ENCODE measurements at regions not wholly inside any gene's neighbourhood (a gene's known extent, or its start where the extent isn't known, plus 50 kb on each side); places are given as distances from the start of the nearest gene placed in this dataset.

DNA sequence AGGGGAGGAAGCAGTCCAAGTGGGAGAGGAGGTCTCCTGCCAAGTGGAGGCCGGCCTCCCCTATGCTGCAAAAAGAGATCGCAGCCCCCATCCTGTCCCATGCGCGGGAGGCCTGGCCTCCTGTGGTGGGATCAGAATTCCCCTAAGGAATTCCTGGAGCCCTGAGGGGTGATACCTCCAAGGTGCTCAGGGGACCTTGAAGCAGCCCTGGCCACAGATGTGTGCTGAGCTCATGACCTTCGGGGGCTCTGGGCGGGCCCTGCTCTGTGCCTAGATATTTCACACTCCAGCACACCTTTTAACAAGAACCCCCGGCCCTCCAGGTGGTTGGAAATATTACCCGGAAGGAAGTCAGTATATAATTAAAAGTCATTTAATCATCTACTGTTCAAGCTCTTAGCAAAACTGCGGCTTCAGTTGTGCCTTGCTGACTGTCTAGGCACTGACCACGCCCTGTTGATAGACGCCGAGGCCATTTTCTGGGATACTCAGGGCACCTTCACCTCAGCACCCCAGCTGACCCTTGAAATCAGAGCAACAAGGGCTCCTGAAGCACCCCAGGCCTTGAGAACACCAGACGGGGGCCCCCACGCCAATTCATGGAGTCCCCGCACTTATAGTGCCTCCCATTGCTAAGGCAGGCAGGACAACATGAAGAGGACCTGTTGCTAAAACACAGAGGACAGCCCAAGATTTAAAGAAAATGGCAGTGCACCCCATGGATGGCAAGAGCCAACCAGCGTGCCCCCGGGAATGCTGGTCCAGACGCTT is 119.1 kb downstream of the NDUFA10 start:
- peaks cover 7% of the 10 kb centered on the region for H3K27me3 ChIP-seq (ENCODE audit: insufficient read depth, poor library complexity, severe bottlenecking)
- no peak overlapping the region for H3K4me3 ChIP-seq (ENCODE audit: severe bottlenecking)
- no peaks in the 10 kb centered on the region for H3K9me3 ChIP-seq (ENCODE audit: severe bottlenecking)
- DNase-seq (ENCODE audit: low spot score) (no peak), ATAC-seq (ENCODE audit: low read depth) (no peak)
- H3K36me3 ChIP-seq (ENCODE audit: low read depth), result no peaks in the 10 kb centered on the region
- TF ChIP-seq, protein P1, sequence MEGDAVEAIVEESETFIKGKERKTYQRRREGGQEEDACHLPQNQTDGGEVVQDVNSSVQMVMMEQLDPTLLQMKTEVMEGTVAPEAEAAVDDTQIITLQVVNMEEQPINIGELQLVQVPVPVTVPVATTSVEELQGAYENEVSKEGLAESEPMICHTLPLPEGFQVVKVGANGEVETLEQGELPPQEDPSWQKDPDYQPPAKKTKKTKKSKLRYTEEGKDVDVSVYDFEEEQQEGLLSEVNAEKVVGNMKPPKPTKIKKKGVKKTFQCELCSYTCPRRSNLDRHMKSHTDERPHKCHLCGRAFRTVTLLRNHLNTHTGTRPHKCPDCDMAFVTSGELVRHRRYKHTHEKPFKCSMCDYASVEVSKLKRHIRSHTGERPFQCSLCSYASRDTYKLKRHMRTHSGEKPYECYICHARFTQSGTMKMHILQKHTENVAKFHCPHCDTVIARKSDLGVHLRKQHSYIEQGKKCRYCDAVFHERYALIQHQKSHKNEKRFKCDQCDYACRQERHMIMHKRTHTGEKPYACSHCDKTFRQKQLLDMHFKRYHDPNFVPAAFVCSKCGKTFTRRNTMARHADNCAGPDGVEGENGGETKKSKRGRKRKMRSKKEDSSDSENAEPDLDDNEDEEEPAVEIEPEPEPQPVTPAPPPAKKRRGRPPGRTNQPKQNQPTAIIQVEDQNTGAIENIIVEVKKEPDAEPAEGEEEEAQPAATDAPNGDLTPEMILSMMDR (IDR thresholded peaks at IDR 0.05; ENCODE audit: poor library complexity, severe bottlenecking), result no peak
- H3K27ac ChIP-seq (ENCODE audit: poor library complexity, severe bottlenecking), result no peak overlapping the region
- no peaks in the 10 kb centered on the region for H3K4me1 ChIP-seq (ENCODE audit: insufficient read depth, poor library complexity, severe bottlenecking)

DNA sequence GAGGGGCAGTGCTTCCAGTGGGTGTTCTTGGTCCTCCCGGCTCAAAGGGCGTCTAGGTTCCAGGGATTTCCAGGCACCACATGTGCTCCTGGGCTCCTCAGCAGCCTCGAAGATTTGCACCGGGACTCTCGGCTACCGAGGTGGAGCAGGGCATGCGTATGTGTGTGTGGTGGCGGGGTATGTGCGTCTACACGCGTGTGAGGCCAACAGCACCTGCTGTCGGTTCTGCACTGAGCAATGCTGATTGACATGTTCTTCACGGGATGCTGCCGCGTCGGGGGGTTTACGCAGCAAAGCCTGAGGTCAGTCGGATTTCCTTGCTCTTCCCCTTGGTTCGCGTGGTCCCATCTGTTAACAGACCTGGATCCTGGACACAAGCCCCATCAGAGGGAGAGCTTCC is 119.8 kb downstream of the NDUFA10 start:
- TF ChIP-seq, protein P1 (IDR thresholded peaks at IDR 0.05; ENCODE audit: poor library complexity, severe bottlenecking), result no peak
- Histone ChIP-seq H3K4me3 (ENCODE audit: severe bottlenecking) (no peak overlapping the region), H3K27ac (ENCODE audit: poor library complexity, severe bottlenecking) (no peak overlapping the region), H3K4me1 (ENCODE audit: insufficient read depth, poor library complexity, severe bottlenecking) (no peaks in the 10 kb centered on the region), H3K9me3 (ENCODE audit: severe bottlenecking) (no peaks in the 10 kb centered on the region), H3K36me3 (ENCODE audit: low read depth) (no peaks in the 10 kb centered on the region), H3K27me3 (ENCODE audit: insufficient read depth, poor library complexity, severe bottlenecking) (peaks cover 7% of the 10 kb centered on the region)
- ATAC-seq (ENCODE audit: low read depth), result no peak
- no peak for DNase-seq (ENCODE audit: low spot score)

DNA sequence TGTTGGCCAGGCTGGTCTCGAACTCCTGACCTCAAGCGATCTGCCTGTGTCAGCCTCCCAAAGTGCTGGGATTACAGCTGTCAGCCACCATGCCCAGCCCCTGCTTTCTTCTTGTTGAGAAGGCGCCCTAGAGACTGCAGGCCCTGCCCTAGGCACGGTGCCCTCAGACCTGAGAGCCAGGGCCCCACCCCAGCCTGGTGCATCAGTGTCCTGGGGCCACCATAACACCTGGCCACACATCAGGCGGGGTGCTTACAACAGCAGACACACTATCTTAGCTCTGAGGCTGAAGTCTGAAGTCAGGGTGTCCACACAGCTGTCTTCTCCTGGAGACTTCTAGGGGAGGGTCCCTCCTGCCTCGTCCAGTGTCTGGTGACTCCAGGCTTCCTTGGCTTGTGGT is 120.6 kb downstream of the NDUFA10 start:
- Histone ChIP-seq H3K9me3 (ENCODE audit: severe bottlenecking) (no peaks in the 10 kb centered on the region), H3K27me3 (ENCODE audit: insufficient read depth, poor library complexity, severe bottlenecking) (peaks cover 7% of the 10 kb centered on the region), H3K36me3 (ENCODE audit: low read depth) (no peaks in the 10 kb centered on the region), H3K4me1 (ENCODE audit: insufficient read depth, poor library complexity, severe bottlenecking) (no peaks in the 10 kb centered on the region), H3K4me3 (ENCODE audit: severe bottlenecking) (no peak overlapping the region), H3K27ac (ENCODE audit: poor library complexity, severe bottlenecking) (no peak overlapping the region)
- TF ChIP-seq, protein P1 (IDR thresholded peaks at IDR 0.05; ENCODE audit: poor library complexity, severe bottlenecking), result no peak
- ATAC-seq (ENCODE audit: low read depth), result no peak
- no peak for DNase-seq (ENCODE audit: low spot score)

DNA sequence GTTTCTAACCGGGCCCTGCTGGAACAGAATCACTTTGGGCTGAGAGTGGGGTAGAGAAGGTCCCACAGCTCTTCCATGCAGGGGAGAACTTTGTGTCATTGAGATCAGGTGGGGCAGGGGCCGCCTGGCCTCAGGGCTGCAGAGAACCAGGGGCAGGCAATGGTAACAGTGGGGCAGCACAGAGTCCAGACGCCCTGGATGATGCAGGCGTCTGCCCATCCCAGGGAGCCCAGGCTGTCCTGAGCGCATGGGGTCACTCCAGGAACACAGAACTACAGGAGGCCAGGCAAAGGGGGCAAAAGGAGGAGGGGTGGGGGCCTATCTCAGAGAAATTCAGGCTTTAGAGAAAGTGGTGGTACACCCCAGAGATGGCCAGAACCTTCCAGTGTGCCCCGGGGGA is 121.3 kb downstream of the NDUFA10 start:
- DNase-seq (ENCODE audit: low spot score), result no peak
- Histone ChIP-seq H3K27ac (ENCODE audit: poor library complexity, severe bottlenecking) (no peak overlapping the region), H3K27me3 (ENCODE audit: insufficient read depth, poor library complexity, severe bottlenecking) (peaks cover 7% of the 10 kb centered on the region), H3K4me1 (ENCODE audit: insufficient read depth, poor library complexity, severe bottlenecking) (no peaks in the 10 kb centered on the region), H3K9me3 (ENCODE audit: severe bottlenecking) (no peaks in the 10 kb centered on the region), H3K36me3 (ENCODE audit: low read depth) (no peaks in the 10 kb centered on the region), H3K4me3 (ENCODE audit: severe bottlenecking) (no peak overlapping the region)
- TF ChIP-seq, protein P1 (IDR thresholded peaks at IDR 0.05; ENCODE audit: poor library complexity, severe bottlenecking), result no peak
- no peak for ATAC-seq (ENCODE audit: low read depth)

DNA sequence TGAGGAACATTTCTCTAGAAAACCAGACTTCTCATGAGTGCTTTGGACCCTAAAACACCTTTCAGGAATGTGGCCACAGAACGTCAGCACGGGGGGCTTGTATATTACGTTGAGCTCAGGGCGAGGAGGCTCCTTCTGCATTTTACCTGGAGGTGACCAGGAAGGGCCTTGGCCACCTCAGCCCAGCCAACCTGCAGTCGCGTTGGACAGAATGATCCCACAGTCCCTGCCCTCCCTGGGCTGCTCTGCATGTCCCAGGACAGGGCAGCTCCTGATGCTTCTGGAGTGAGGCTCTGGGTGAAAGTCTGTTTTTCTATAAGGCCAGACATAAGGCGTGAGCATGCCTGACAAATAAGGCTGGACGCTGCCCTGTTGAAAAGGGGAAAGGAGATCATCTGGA is 121.9 kb downstream of the NDUFA10 start:
- Histone ChIP-seq H3K9me3 (ENCODE audit: severe bottlenecking) (no peaks in the 10 kb centered on the region), H3K27me3 (ENCODE audit: insufficient read depth, poor library complexity, severe bottlenecking) (peaks cover 7% of the 10 kb centered on the region), H3K4me3 (ENCODE audit: severe bottlenecking) (no peak overlapping the region), H3K4me1 (ENCODE audit: insufficient read depth, poor library complexity, severe bottlenecking) (no peaks in the 10 kb centered on the region), H3K27ac (ENCODE audit: poor library complexity, severe bottlenecking) (no peak overlapping the region), H3K36me3 (ENCODE audit: low read depth) (no peaks in the 10 kb centered on the region)
- DNase-seq (ENCODE audit: low spot score) (no peak), ATAC-seq (ENCODE audit: low read depth) (no peak)
- TF ChIP-seq, protein P1 (IDR thresholded peaks at IDR 0.05; ENCODE audit: poor library complexity, severe bottlenecking), result no peak
